Ishikawa (cell line): ENCODE measurements at regions not wholly inside any gene's neighbourhood (a gene's known extent, or its start where the extent isn't known, plus 50 kb on each side); places are given as distances from the start of the nearest gene placed in this dataset.

Experiments
- CEBPB ChIP-seq: IDR thresholded peaks from 2 replicates; pipeline ENCODE4 v1.6.1; 2012
- EGR1 ChIP-seq: IDR thresholded peaks from 2 replicates; pipeline ENCODE4 v1.6.1; 2012
- EP300 ChIP-seq: IDR thresholded peaks from 2 replicates; pipeline ENCODE4 v1.6.1; 2012; ENCODE audit warnings: borderline replicate concordance
- TAF1 ChIP-seq: IDR thresholded peaks from 2 replicates; pipeline ENCODE4 v1.6.1; 2012; ENCODE audit warnings: low read depth, mild to moderate bottlenecking
- TEAD4 ChIP-seq: IDR thresholded peaks from 2 replicates; pipeline ENCODE4 v1.6.1; 2012
- ZBTB7A ChIP-seq: IDR thresholded peaks from 2 replicates; pipeline ENCODE4 v1.6.1; 2012; ENCODE audit warnings: low read depth
- TF ChIP-seq, protein P1 (sequence below): IDR thresholded peaks from 2 replicates; pipeline ENCODE4 v1.6.1; 2012; ENCODE audit warnings: low read depth, mild to moderate bottlenecking
- TF ChIP-seq, protein P2 (sequence below): IDR thresholded peaks from 2 replicates; pipeline ENCODE4 v1.6.1; 2012

GRCh38 chr1:182304218-182304617 lies 87.4 kb downstream of the GLUL start:
- TF ChIP-seq TAF1 (no peak), EGR1 (no peak), EP300 (no peak), ZBTB7A (no peak), TEAD4 (no peak), CEBPB (no peak)
- TF ChIP-seq, protein P1, sequence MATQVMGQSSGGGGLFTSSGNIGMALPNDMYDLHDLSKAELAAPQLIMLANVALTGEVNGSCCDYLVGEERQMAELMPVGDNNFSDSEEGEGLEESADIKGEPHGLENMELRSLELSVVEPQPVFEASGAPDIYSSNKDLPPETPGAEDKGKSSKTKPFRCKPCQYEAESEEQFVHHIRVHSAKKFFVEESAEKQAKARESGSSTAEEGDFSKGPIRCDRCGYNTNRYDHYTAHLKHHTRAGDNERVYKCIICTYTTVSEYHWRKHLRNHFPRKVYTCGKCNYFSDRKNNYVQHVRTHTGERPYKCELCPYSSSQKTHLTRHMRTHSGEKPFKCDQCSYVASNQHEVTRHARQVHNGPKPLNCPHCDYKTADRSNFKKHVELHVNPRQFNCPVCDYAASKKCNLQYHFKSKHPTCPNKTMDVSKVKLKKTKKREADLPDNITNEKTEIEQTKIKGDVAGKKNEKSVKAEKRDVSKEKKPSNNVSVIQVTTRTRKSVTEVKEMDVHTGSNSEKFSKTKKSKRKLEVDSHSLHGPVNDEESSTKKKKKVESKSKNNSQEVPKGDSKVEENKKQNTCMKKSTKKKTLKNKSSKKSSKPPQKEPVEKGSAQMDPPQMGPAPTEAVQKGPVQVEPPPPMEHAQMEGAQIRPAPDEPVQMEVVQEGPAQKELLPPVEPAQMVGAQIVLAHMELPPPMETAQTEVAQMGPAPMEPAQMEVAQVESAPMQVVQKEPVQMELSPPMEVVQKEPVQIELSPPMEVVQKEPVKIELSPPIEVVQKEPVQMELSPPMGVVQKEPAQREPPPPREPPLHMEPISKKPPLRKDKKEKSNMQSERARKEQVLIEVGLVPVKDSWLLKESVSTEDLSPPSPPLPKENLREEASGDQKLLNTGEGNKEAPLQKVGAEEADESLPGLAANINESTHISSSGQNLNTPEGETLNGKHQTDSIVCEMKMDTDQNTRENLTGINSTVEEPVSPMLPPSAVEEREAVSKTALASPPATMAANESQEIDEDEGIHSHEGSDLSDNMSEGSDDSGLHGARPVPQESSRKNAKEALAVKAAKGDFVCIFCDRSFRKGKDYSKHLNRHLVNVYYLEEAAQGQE = no peak
- TF ChIP-seq, protein P2, sequence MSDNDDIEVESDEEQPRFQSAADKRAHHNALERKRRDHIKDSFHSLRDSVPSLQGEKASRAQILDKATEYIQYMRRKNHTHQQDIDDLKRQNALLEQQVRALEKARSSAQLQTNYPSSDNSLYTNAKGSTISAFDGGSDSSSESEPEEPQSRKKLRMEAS = no peak
